Umbilical cord (tissue), 1 donor: ENCODE measurements at regions not wholly inside any gene's neighbourhood (a gene's known extent, or its start where the extent isn't known, plus 50 kb on each side); places are given as distances from the start of the nearest gene placed in this dataset.

Source experiments
- DNase-seq: peaks from one replicate; pipeline ENCODE4 v3.0.0-alpha.2; 2015; ENCODE audit warnings: low spot score

DNA sequence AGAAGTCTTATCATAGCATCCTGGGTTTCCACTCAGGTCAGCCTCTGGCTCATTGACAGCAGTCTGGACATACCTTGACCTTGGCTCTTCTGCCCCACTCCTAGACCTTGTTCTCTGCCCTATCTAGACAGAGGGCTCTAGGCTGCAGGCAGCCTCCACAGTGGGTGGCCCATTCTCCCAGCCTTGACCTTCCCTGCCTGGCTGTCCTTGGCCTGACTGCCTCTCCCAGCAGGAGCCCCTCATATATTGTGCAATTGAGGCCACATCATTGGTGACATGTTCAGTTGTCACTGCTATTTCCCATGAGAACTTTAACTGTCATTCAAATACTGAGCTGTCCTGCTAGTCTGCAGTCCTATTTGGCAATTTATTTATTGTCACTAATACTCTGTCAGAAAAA lies 503.4 kb downstream of the PLXNA4 start:
- no peak for DNase-seq

DNA sequence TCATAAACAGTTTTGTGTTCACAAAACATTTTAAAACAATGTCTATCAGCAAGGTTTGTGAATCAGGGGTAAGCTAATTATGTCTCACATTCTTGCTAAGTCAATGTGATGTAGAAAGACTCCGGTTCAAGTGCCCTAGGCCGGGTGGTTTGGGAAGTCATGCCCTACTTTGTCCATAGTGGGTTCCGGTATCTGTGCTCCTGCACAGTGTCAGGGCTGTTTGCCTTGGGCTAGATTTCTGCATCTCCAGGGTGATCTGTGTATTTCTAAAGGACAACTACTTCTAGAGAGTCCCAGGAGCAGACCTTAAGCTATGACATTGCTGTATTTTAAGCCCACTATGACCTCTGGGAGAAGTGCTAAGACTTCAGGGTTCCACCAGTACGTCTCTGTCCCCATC lies 504.1 kb downstream of the PLXNA4 start:
- DNase-seq: no peak

DNA sequence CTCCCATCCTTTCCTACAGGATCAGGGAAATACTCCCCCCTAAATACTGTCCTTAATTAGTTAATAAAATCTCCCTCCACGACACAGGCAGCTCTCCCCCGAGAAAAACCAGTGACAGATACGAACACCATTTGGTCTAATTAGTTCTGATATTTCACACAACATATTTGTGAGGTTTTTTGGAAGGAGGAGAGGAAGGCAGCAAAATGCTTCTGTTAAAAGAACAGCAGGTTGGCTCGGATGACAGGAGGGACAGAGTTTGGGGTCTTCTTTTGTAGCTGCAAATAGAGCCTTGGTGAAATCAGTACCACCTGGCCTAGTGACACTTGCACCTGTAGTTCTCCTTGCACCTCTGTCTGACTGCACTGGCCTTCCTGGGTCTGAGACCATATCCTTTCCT lies 507.0 kb downstream of the PLXNA4 start:
- DNase-seq: no peak

DNA sequence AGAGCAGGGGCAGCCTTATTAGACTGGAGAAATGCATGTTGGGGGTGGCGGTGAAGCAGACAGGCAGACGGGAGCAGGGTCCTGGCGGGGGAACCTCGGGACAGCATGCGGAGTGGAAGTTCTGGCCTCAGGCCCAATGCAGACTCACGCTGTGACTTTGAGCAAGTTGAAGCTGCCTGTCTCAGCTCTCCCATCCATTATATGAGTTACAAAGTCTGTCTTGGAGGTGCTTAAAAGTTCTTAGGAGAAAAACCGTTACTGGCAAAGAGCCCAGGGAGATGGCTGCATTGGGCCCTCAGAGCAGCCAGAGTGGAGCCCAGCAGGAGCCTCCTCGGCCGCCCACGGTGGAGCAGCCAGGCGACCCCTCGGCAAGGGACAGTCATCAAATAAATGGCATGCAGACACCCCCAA lies 509.5 kb downstream of the PLXNA4 start:
- peak; percentile 91 for DNase-seq

DNA sequence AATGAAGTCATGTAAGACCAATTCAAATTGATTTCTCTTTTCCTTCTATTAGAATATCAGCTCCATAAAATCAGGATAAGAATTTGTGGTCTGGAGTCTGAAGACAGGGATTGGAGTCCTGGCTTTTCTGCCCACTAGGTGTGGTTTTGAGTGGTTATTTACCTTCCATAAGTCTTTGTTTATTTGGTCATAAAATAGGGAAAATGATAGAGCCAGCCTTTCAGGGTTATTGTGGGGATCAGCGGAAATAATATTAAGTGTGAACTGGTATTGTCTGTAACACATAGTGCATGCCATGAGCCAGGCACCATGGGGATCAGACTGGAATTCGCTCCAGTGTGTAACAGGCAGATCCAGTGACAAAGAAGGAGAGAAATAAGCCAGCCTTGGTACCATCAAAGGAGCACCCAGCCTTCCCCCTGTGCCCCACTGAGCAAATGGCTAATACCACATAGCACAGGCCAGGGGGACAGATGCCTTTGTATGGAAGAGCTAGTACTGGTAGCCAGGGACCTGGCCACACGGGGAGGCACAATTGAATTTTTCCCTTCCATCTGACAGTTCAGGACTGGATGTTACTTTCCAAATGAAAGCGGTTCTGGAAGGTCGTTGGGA lies 509.7 kb upstream of the PODXL start:
- peak; percentile 39 for DNase-seq

DNA sequence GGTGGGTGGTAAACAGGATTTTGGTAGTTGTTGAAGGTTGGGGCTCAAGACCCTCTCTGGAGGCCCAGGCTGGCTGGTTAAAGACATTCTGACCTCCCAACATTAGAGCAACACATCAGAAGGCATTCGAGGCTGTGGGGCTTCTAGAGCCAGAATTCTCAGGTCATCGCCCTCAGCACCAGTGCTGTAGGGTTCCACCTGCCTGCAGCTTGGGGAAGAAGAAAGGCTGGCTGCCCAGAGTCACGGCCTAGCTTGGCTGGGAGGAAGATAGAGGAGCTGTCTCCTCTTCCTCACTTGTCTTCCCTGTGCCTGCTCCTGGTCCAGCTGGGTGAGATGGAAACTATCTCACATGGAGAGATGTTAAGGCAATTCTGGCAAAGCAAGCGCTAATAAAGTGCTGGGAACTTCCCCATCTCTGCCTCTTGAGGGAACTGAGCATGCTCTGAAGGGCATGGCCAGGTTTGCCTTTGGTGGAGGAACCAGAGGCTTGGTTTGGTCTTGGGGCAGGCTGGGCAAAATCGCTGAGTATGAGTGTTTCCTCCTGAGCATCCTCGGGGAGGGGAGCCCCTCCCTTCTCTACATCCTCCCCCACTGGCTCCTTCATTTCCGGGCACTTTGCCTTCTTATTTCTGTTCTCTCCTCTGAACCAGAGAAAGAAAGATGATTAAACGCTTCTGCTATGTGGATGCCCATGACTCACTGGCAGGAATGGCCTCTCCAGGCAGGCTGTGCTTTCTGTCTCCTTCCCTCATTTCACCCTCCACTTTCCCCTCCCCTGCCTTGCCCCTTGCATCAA lies 509.0 kb upstream of the PODXL start:
- DNase-seq: peak; percentile 98

DNA sequence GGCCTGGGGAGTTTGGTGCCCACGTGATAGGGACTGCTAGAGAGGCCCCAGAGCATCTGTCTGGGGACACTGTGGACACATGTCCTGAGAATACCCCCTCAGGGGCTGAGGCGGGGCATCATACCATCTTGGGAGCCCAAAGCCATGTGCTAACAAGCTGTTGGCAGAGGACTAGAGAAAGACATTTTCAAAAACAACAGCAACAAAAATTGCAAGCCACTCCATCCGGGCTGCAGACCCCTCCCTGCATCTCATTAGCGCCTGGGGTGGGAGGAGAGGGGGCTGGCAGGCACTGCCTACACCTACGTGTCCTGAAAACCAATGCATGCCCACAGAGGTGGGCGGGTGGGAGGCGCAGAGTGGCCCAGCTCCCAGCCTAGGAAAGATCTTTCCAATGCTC lies 507.4 kb upstream of the PODXL start:
- no peak for DNase-seq

DNA sequence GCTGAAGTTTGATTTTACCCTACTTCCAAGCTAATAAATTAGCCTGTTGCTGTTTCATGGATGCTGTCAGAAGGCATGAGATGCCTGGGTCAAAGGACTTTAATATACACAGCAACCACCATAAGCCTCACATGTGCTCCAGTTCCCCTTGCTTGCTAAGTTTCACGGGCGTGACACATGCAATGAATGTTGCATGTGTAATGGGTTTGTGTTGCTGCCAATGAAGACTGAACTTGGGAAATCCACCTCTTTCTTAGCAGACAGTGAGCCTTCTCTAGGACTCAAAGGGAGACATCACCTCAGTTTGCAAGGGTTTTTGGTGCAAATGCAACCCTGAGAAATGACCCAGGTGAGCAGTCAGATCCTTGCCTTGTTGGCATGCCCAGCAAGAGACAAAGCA lies 505.5 kb upstream of the PODXL start:
- DNase-seq: no peak

DNA sequence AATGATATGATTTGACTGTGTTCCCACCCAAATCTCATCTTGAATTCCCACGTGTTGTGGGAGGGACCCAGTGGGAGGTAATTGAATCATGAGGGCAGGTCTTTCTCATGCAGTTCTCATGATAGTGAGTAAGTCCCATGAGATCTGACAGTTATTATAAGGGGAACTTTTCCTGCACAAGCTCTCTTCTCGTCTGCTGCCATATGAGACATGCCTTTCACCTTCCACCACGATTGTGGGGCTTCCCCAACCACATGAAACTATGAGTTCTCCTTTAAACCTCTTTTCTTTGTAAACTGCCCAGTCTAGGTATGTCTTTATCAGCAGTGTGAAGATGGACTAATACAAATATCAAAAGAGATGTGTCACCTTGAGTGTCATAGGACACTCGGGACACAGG lies 502.7 kb upstream of the PODXL start:
- DNase-seq: no peak

DNA sequence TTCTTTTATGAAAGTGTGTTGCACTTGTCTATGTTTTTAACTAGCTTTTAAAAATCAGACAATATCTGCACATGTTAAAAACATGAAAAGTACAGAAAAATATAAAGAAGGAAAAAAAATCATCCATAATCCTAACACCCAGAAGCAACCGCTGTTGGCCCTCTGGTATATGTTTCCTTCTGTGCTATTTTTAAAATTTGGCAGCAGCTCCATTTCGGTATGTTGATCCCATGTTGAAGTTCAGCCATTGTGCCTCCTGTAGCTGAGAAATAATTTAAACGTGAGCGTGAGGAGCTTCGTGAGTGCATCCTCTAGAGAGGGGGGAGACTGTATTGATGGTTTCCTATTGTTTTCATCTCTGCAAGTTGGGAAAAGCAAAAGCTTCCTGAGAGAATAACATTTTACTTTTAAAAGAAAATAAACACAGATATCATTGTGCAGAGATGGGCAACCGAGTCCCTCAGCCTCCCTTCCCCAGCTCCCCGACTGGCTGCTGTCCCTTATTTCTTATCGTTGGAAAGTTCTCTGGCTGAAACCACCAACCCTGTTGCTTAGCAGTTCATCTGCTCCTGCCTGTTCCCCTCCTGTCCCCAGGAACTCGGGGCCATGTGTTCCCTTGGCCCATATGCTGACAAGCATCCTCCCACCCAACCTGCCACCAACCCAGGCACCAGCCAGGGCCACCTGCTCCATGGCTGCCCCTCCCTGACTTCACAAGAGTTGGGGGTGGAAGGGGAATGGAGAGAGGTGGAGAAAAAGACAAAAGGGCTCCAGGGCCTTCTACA lies 499.1 kb upstream of the PODXL start:
- peak; percentile 50 for DNase-seq

DNA sequence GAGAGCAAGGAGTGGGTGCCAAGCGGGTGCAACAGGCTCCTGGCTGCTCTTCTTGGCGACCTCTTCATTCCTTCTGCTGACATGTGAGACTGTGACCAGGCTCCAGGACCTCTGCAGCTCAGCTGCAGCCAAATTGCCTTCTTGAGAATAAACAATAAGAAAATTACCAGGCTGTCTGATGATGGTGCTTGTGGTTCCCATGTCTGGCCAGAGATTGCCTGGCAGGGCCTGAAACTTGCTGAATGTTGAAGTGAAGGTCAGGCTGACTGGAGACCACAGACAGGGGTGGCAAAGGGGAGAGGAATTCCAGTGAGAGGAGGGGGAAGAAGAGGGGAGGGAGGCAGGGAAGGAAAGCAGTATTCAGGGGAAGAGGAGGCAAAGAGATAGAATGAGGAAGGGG lies 497.4 kb upstream of the PODXL start:
- no peak for DNase-seq

DNA sequence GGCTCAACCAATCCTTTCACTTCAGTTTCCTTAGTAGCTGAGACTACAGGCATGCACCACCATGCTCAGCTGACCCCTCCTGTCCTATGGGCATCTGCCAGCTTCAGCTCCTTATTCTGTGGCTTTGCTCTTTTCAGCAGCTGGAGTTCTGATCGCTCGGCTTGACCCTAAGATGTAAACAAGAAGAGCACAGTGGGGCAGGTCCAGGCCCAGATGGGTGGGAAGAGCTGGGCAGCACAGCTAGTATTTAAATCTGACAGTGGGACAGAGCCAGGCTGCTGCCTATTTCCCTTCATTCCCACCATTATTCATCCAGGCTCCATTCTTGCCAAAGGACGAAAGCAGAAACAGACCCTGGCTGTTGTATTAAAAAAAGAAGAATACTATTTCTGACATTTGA lies 494.9 kb upstream of the PODXL start:
- DNase-seq: peak; percentile 12

DNA sequence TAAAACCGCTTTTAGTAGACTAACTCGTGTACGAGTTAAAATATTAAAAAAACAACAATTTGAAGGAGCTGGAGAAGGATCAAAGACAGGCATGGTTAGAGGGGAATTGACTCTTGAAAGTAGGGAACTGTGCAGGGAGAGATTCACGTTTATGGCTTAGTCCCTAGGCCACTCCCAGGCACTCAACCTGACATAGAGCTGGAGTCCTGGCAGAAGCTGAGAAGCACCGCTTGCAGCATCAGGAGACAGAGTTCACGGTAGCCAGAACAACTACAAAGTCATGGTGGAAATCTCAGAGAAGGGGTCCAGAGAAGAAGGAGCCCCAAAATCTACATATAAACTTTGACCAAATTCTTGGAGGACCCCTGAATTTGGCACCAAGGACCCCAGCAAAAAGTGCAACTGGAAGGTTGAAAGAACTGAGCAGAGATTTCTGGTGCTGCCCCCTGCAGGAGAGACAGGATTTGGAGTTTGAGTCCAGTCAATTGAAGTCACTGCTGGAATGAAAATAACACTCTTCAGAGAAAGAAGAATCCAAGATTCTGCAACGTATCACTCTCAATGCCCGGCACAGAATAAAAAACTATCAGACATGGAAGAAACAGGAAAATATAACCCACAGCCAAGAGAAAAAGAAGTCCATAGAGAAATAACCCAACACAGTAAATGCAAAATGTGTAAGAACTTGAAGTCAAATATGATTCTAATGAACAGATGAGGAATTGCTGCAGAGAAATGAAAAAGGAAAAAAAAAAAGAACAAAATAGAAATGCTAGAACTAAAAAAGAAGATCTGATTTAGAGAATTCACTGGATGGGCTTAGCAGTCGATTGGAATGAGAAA lies 493.3 kb upstream of the PODXL start:
- DNase-seq: no peak

DNA sequence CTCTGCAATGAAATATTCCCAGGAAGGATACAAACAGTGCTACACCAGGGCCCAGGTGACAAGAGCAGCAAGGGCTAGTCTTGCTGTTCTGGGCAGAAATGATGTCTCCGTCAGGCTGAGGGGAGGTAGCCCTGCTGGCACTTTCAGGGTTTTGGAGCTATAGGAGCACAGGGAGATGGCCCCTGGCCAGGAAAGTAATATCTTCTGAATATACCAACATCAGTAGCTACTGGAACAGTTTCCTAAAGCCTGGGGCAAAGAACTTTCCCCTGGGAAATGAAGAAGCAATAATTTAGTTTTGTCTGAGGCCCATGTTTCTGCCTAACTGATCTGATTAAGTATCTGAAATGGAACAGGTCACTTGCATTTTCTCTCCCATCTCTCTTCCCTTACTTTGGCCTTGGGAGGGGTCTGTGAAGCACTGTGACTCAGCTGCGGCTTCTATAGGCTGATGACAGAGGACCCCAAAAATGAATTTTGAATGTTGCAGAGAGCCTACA lies 489.1 kb upstream of the PODXL start:
- DNase-seq: no peak

DNA sequence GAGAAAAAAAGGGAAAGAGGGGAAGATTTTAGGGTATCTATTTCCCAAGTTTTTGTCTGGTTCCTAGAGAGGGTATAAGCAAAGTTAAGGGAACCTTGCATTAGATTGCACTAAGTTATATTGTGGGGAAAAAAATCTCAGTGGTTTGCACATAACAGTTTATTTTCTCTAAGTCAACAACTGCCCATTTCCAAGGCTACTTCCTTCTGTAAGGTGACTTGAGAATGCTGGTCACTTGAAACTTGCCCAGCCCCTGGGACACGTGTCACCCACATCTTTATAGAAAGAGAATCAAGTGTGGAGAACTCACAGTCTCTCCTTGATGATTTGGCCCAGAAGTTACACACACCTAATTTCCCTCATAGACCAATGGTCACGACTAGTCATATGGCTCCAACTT lies 488.6 kb upstream of the PODXL start:
- DNase-seq: no peak

DNA sequence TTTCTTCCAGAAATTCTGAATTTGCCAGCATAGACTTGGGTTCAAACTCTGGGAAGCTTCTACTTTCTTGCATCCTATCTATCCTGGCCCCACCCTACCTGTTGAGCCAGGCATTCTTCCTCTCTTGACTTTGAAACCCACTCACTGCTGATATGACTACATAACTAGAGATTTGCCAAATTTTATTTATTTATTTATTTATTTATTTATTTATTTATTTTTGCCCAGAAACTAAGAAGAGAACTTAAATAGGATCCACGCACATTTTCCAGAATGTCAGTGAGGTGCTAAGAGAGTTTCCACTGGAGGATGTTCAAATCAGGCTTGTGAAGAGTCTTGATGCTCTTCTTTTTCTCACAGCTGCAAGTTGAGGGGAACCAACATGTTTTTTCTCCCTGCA lies 487.8 kb upstream of the PODXL start:
- DNase-seq: no peak

DNA sequence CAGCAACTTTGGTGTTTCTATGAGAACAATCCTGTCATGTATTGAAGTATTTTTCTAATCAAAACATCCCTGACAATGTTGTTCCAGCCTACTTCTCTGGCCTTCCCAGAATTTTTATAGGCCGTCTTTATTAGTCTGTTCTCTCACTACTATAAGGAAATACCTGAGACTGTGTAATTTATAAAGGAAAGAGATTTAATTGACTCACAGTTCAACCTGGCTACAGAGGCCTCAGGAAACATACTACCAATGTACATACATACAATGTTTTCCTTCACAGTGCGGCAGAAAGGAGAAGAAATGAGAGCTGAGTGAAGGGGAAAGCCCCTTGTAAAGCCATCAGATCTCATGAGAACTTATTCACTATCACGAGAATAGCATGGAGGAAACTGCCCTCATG lies 484.7 kb upstream of the PODXL start:
- no peak for DNase-seq

DNA sequence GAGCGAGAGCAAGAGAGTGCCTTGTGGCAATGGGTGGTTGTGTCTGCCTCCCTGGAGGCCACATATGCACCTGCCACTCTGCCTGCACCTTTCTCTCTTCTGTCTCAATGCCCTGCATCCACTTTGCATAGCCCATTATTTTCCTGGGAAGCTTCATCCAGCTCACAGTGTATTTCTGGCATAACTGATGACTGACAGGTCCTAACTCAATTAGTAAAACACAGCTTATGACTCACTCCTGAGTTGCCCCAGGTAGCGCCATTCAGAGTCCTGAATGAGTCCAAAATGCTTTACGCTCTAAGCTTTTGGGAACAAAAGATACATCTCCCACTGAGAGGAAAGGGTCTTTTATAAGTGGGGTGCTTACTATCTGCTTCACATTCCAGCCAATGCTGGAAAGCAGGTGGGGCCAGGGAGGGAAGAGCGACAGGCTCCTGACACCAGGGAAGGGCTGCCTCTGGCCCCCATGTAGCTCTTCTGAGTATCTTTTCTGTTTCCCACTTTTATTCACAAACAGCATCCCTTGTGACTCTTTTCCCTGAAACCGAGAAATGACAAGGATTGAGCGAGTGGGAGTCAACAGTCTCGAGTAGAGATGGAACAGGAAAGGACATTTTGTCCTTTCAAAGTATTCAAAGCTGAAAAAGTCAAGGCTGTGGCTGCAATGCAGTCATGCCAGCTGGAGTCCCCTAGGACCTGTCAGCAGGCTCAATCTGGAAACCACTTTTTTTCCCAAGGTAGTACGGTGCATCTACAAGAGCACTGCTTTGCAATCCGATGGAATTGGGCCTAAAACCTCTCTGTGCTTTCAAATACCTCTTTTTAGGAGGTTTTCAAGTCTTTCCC lies 479.3 kb upstream of the PODXL start:
- no peak for DNase-seq

DNA sequence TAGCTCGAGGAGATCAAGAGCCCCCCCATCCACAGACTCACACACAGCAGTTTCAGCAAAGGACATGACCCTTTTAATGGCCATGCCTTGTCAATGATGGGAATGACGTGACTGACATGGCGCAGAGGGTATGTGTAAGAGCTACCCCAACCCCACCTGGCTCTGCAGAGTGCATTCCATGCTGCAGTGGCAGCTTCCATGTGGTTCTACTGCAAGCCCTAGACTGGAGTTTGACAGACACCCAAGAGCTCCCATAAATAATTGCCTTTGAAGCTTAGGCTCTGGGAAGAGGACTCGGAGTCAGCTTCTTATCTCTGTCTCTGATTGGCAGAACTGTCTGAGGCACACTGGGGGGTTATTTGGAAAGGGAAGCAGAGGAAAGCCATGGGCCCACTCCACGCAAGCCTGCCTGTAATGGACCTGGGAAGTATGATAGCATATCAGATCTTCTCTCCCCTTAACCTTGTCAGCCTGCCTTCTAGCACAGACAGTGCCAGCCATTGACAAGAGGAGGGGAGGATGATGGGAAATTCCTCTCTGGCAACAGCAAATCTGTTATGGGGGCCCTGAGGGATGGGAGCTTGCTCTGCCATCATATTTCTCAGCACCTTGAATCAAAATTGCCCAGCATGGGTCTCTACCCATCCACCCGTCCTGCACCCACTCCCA lies 478.5 kb upstream of the PODXL start:
- DNase-seq: no peak

DNA sequence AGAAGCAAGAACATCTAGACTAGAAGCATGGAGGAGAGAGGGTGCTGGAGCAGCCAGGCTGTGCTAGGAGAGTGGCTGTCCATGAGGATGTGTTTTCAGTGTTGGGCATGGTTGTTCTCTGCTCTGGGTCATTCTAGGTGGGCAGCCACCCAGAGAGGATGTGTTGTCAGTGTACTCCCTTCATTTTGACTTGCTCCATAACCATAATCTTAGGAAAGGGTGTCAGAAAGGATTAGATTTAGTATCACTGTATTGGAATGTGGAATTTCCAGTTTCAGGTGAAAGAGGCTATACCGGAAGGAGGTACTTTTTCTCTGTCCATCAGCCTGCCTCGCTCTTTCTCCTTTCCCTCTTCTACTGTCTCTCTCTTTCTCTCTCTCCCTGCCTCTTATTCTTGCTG lies 474.5 kb upstream of the PODXL start:
- DNase-seq: peak; percentile 37
